NOMO-1 (cell line): ENCODE measurements at regions not wholly inside any gene's neighbourhood (a gene's known extent, or its start where the extent isn't known, plus 50 kb on each side); places are given as distances from the start of the nearest gene placed in this dataset.

Source experiments
- DNase-seq, 2 experiments: peaks; one replicate each; lab custom pipeline; 2025; ENCODE audit not compliant: unreplicated experiment in 2 of 2; lab: John Stamatoyannopoulos, UW

DNA sequence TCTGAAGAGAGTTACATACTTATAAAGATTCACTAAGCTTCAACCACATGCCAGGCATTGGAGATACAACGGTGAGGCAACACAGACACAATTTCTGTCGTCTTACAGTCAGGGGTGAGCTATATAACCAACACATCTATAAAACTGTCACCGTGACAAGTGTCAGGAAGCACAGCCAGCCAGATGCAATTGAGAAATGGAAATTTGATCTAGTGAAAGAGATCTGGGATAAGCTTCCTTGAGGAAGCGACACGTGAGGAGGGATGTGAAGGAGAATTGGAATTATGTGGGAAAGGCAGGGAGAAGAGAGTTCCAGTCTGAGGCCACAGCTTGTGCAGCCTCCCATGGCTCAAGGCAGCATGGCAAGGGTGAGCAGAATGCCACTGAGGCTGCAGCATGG lies 50.9 kb upstream of the ZNF354B start:
- DNase-seq, result no peak

DNA sequence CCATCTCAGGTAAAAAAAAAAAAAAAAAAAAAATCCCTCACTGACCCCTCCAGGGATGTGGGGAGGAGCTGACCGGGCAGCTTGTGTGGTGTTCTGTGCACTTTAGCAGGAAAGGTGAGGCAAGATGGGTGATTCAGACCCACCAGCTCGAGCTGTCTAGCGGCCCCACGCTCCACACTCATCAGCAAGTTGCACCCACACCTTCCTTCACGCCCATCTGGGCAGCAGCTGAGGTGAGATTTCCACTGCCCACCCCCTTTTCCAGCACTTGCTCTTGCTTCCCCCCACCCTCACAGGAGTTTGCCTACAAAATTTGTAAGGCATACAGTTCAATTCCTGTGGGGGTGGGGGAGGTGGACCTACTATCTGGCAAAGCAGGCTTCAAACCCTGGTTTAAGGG lies 58.7 kb upstream of the ZNF354B start:
- DNase-seq, result no peak

DNA sequence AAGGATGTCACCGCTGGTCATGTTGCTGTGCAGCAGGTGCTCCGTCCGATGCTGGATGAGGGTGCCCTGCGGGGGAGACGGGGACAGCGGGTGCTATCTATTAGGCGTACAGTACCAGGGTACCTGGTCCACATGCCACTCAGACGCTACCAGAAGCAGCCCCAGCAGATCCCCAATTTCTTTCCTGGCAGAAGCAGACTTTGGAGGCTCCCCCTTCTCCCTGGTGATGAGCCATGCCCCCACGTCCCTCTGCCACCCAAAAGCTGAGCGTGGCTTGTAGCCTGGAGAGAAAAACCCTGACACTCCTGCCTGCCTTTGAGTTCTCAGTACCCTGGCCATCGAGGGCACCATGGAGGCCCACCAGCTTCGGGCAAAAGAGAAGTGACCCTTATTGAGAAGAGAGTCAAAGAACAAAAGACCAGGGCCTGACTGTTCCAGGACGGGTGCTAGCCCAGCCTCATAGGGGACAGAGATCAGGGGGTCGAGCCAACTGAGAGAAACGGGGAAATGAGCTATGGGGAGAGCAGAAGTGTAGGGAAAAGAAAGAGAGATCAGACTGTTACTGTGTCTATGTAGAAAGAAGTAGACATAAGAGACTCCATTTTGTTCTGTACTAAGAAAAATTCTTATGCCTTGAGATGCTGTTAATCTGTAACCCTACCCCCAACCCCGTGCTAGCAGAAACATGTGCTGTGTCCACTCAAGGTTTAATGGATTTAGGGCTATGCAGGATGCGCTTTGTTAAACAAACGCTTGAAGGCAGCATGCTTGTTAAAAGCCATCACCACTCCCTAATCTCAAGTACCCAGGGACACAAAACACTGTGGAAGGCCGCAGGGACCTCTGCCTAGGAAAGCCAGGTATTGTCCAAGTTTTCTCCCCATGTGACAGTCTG lies 62.0 kb upstream of the ZNF354B start:
- no peak for DNase-seq

DNA sequence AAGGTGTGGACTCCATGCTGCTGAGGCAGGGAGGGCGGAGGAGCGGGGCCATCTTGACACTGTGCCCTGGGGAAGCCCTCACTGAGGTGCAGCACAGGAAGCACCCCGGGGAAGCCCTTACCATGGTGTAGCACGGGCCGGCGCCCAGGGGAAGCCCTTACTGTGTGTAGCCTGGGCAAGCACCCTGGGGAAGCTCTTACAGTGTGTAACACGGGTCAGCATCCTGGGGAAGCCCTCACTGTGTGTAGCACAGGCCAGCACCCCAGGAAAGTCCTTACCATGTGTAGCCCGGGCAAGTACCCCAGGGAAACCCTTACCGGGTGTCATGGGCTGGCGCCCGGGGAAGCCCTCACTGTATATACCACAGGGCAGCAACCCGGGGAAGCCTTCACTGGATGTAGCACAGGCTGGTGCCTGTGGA lies 62.6 kb upstream of the ZNF354B start:
- no peak for DNase-seq

DNA sequence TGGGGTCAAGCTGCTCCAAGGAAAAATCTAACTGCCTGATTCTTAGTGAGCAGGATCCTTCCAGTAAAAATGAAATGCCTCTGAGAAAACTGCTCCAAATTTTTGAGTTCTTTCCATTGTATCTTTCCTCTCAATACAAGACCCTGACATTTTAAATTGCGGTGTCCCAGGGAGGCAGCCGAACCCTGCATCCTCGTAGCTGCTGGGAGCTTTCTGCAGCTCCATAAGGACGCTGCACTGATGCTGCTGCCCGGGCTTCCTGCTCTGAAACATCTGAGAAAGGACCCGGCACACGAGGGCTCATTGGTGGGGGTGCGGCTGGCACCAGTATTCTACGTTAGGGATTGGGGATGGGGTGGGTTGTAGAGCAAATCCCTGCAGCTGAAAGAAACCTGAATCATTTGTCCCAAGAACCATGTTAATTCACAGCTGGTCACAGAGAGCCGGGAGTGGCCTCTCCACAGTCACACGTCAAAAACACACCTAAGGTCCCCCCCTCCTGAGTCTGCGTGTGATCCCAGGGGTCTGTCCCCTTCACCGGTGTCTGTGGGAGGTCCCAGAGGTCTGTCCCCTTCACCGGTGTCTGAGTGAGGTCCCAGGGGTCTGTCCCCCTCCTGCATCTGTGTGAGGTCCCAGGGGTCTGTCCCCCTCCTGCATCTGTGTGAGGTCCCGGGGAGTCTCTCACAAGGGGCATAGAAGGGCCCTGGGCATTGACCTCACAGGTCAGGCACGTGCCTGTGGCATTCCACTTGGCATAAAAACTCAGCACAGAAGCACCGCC lies 63.4 kb upstream of the ZNF354B start:
- DNase-seq, result no peak

DNA sequence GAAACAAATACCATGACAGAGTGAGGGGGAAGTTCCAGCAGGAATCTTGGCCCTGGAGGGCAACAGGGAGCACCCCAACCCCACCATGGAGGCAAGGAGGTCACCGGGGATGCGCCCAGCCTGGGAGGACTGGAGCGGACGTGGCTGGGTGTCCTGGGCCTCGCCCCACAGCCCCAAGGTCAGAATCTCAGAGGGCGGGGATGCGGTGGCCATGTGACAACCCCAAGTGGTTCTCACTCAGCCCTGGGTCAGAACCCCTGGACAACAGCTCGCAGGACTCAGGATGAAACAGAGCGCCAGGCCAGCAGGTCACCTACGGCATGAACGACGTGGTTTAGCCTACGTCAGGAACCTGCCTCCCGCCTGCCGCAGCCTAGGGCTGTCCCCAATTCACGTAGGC lies 64.0 kb upstream of the ZNF354A start:
- no peak for DNase-seq

DNA sequence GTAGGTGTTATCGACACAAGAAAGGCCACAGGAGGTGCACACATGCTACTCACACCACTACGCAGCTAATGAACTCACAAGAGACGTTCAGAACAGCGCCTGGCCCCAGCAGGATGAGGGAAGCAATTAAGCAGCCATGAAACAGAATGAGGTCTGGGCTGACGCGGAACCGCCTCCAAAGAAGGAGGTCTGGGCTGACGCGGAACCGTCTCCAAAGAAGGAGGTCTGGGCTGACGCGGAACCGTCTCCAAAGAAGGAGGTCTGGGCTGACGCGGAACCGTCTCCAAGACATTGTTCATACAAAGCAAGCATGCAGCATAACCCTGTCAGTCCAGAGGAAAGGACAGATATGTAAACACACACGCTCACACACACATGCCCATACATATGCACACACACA lies 63.2 kb upstream of the ZNF354A start:
- DNase-seq, result no peak

DNA sequence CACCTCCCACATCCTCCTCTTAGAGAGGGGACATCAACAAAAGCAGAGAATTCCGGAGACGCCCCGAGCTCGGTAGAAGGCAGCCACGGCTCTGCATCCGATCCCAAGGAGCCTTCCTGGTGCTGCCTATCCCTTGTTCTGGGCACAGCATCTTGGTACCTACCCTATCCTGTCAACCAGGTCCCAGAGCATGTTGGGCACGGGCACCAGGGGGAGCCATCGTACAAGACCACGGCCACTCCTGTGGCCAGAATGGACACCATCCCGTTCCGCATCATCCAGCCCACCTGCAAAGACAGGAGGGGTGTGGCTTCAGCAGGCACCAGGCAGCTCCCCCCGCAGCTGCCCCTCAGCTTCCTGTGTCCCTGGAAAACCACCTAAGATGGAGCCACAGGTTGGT lies 62.7 kb upstream of the ZNF354A start:
- DNase-seq, result no peak

DNA sequence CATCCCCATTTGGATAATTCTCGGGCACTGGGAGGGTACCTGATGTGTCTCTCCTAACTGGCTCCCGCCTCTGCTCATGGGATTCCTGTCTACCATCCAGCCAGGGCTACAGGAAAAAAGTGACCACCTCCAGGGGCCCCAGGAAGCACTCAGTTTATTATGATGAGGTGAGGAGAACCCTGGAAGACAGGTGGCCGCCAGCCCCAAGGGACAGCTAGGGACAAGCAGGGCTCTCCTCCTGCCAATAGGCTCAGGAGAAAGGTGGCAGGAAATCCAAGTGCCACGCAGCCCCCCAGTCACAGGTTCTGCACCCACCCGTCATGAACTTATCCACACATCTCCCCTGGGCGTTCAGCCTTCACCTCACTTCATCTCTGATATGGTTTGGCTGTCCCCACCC lies 61.5 kb upstream of the ZNF354A start:
- DNase-seq, result no peak

DNA sequence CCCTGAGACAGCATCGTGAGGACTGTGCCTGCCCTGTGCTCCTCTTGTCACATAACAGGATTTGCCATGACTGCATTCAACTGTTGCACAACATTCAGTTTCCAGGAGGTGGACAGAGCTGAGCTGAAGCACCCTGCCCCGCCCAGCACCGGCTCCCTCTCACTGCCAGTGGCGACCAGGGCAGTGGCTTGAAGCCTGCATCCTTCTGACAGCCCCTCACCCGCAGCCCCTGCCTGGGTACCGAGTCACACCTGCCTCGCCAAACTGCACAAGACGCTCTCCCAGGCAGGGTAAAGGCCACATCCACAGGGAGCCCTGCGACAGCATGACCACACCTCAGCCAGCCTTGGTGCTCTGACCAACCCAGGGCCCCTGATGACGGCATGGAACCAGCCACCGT lies 59.9 kb upstream of the ZNF354A start:
- DNase-seq, result peak in 1 of 2 experiments; percentile 13

DNA sequence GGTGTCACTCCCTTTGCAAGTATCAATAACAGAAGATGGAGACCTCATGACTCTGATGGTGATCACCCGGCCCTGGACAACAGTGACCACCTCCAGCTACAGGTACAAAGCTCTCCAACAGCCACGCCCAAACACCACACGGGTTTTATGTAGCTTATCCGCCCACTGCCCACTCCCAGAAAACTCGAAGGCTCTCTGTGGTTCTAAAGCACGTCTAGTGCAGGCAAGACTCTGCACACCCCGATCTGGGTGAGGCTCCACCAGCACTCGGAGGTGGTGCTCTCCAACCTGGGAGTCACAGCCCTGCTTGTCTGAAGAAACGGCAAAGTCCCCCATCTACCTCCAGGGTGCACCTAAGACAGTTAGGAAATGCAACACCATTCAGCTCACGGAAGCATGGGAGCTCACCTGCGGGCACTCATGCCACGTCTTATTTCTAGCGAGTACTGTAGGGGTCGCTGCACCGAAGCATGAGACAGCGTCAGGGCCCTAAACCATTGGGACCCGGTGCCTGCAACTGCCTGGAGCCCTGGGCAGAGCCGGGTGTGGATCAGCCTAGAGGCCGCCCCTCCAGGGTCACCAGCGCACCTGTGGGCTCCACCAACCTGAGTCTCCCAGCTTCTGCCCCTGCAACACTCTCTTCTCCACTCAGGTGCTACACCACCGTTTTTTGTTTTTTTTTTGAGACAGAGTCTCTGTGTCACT lies 58.1 kb upstream of the ZNF354A start:
- no peak for DNase-seq

DNA sequence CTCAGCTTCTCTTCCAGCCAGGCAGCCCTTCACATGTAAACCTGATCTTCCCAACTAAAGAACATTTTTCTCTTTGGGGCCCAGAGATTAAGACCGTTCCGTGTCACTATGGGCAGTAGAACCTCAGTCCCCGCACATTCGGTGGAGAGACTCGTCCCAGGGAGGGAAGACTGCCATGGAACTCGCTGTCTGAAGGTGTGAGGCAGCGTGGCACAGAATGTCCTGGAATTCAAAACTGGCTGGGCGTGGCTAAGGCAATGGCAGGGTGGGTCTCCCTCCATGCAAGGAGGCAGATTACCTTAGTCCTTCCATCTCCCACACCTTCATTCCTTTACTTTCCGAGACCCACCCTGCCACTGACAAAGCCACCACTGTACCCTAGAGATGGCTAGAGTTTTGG lies 57.4 kb upstream of the ZNF354A start:
- no peak for DNase-seq

DNA sequence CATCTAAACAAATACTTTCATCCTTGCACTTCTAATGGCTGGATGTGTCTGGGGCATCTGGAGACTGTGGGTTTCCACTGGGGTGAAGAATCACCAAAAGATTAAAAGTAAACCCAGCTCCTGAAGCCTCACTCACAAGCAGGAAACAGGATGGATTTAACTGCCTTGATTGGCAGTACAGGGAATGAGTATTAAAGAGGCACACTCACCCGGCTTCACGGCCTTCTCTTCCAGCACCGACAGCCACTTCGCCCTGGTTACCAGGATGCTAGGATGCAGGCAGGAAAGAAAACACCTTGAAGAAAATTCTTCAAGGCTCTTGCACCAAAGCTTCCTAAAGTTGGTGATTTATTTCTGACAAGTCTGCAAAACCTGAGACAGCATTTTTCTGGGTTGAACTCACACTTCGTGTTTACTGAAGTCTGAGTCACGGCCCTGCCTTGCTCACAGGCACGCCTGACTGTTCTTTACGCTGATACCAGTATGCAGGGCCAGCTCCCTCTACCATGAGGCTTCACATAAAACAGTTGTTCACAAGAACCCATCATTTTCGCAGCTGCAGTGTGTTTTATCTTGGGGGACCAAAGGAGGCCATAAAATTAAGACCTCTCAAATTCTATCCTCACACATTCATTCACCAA lies 56.5 kb upstream of the ZNF354A start:
- peak in 1 of 2 experiments; percentile 36 for DNase-seq

DNA sequence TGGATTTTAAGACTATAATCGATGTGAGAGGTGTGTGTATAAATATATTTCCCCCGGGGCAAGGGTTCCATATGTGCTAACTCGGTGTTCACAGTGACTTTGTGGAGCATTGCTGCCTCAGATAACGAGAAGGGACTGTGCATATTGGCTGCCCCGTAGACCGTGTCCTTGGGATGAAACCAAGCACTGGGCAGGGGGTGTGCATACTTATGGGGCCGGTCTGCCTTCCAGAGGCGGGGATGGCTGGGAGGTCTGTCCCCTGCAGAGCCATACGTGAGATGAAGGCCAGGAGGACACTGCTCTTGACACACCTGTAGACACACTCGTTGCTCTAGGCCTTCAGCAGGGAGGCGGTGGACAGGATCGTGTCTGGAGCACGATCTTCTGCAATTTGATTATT lies 56.0 kb upstream of the ZNF354A start:
- no peak for DNase-seq

DNA sequence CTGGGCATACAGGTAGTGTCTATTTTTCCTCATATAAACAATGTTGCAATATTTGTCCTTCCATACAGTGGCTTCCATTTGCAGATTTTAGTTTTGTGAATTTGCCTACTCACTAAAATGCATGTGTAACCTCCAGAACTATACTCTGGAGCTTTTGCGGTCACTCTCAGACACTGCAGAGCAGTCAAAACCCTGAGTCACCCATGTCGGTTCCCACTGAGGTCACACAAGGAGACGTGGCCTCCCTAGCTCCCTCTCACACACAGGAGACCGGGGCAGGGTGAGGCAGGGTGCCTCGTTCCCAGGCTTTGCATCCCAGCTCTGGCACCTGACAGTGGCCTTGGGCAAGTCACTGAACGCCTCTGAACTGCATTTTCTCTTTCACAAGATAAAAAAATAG lies 55.5 kb upstream of the ZNF354A start:
- peak in 1 of 2 experiments; percentile 63 for DNase-seq

DNA sequence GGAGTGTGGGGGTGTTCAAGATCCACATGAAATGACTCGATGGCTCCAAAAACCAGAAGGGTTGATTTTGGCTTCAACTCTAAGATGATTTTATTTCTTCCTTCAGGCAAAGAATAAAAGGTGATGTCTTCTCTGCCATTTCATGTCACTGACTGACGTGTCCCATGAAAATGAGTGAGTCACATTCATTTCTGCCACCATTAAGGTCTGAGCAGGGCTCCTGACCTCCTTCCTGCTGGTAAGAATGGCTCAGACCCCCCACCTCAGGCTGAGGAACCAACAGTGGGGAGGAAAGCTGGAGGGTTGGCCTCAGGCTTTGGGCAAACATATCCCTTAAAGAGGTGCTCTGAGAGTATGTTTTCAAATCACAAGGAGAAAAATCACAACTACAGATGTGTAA lies 53.9 kb upstream of the ZNF354A start:
- DNase-seq, result no peak

DNA sequence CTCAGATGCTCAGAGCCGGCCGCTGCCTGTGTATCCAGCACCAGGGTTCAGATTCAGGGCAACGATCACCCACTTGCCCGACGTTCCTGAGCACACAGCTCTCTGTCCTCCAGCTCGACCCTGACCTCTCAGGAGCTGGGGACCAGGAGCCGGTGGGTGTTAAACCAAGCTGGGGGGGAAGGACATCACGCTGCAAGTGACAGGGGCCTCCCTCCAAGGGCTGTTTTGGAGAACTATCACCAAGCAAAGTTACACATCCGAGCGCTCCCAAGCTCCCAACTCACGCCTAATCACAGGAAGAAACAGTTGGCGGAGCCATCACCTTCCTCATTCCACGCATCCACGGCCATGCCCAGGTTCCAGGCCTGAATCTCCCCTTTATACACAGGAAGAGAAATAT lies 51.5 kb upstream of the ZNF354A start:
- no peak for DNase-seq

DNA sequence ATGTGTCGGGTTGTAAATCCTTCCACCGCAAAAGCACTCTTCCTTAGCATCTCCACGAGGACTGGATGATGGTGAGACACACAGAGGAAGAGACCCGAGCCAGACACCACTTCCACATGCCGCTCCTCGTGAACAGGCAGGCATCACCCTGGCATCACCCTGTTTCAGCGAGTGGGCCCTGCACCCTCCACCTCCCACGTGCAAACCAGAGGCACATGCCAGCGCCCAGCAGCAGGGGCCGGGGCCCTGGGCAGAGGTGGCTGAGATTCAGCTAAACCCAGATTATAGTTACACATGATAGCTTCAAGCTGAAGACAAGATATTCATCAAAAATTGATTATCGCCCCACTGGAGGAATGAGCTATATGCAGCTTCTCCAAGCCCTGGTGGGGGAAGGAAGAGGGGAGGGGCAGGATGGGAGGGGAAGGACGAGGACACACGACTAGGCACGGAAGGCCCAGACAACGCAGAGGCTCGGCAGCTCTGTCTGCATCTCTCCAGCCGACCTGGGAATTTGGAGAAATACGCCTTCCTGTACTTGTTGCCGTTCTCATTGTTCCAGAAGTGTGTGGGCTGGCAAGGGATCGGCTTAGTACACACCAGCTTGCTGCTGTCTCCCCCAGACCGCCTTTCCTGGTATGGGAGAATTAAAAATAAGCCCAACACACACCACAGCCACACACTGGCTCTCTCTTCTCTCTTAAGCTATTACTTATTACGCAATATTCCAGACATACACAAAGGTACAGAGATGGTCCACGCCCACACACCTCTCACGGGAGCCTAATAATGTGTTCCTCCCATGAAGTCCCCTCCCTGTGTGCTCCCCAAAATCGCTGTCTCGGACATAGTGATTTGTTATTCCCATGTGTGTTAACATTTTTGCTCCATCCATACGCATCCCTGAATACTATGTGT lies 50.4 kb upstream of the ZNF354A start:
- no peak for DNase-seq
